Testis (tissue), 2 donors: ENCODE measurements at regions not wholly inside any gene's neighbourhood (a gene's known extent, or its start where the extent isn't known, plus 50 kb on each side); places are given as distances from the start of the nearest gene placed in this dataset.

Experiments used
- POLR2A ChIP-seq: fragments of 450-650 bp; IDR thresholded peaks from one replicate; pipeline ENCODE4 v1.6.1; 2017; ENCODE audit warnings: antibody characterized with exemption, mild to moderate bottlenecking, moderate library complexity
- TF ChIP-seq, protein P1 (sequence below), 3 experiments: fragments of 450-650 bp in 2 of 3; fragments of 200-600 bp in 1 of 3; sonication (generic) in 1 of 3; IDR thresholded peaks; one replicate each; pipeline ENCODE4 v1.5.1; 2016 to 2019; ENCODE audit warnings: antibody characterized with exemption in 3 of 3, mild to moderate bottlenecking in 2 of 3, moderate library complexity in 1 of 3

- TF ChIP-seq, protein P1, sequence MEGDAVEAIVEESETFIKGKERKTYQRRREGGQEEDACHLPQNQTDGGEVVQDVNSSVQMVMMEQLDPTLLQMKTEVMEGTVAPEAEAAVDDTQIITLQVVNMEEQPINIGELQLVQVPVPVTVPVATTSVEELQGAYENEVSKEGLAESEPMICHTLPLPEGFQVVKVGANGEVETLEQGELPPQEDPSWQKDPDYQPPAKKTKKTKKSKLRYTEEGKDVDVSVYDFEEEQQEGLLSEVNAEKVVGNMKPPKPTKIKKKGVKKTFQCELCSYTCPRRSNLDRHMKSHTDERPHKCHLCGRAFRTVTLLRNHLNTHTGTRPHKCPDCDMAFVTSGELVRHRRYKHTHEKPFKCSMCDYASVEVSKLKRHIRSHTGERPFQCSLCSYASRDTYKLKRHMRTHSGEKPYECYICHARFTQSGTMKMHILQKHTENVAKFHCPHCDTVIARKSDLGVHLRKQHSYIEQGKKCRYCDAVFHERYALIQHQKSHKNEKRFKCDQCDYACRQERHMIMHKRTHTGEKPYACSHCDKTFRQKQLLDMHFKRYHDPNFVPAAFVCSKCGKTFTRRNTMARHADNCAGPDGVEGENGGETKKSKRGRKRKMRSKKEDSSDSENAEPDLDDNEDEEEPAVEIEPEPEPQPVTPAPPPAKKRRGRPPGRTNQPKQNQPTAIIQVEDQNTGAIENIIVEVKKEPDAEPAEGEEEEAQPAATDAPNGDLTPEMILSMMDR (IDR thresholded peaks at IDR 0.05), result no peak
- no peak for TF ChIP-seq POLR2A
Observed at GRCh38 chr7:21352540-21353387, 75.1 kb upstream of the SP4 start.
